Peyer's patch (tissue), 4 donors: ENCODE measurements at regions not wholly inside any gene's neighbourhood (a gene's known extent, or its start where the extent isn't known, plus 50 kb on each side); places are given as distances from the start of the nearest gene placed in this dataset.

Experiments used
- DNase-seq, 3 donors: peaks; one replicate each; pipeline ENCODE4 v3.0.0-alpha.2; 2017 to 2019
- H3K27ac ChIP-seq, 4 donors: fragments of 200-600 bp; sonication (generic); one replicate each; pipeline ENCODE4 v1.5.1; 2016 to 2019
- H3K27me3 ChIP-seq, 2 donors: fragments of 200-600 bp; sonication (generic); one replicate each; pipeline ENCODE4 v1.5.1; 2019
- H3K36me3 ChIP-seq, 3 donors: fragments of 200-600 bp; sonication (generic); one replicate each; pipeline ENCODE4 v1.5.1; 2016 to 2019
- H3K4me1 ChIP-seq, 4 donors: fragments of 200-600 bp; sonication (generic); one replicate each; pipeline ENCODE4 v1.5.1; 2016 to 2019
- H3K4me3 ChIP-seq, 4 donors: fragments of 200-600 bp; sonication (generic); 1 replicate in 3 of 4; 2 replicates in 1 of 4; pipeline ENCODE4 v1.5.1; 2016 to 2019; ENCODE audit warnings: mild to moderate bottlenecking in 1 of 4
- H3K9me3 ChIP-seq, 4 donors: fragments of 200-600 bp; sonication (generic); one replicate each; pipeline ENCODE4 v1.5.1; 2016 to 2019; ENCODE audit warnings: mild to moderate bottlenecking in 1 of 4
- CTCF ChIP-seq, 6 experiments: fragments of 450-650 bp in 4 of 6; fragments of 200-600 bp in 2 of 6; sonication (generic) in 1 of 6; IDR thresholded peaks; one replicate each; pipeline ENCODE4 v1.5.1; 2017 to 2019; ENCODE audit warnings: antibody characterized with exemption in 6 of 6, mild to moderate bottlenecking in 3 of 6, moderate library complexity in 1 of 6
- POLR2A ChIP-seq, 2 donors: fragments of 450-650 bp; IDR thresholded peaks; one replicate each; pipeline ENCODE4 v1.5.1; 2017; ENCODE audit warnings: antibody characterized with exemption in 2 of 2, mild to moderate bottlenecking in 2 of 2, moderate library complexity in 2 of 2

GRCh38 chr12:116385486-116386217 lies 108.2 kb upstream of the MED13L start:
- H3K27me3 ChIP-seq = no peaks in the 10 kb centered on the region
- no peaks in the 10 kb centered on the region for H3K36me3 ChIP-seq
- H3K4me3 ChIP-seq = no peak overlapping the region
- no peaks in the 10 kb centered on the region for H3K9me3 ChIP-seq
- TF ChIP-seq POLR2A (IDR thresholded peaks at IDR 0.05) = no peak
- no peak for TF ChIP-seq CTCF (IDR thresholded peaks at IDR 0.05)
- peaks cover 0 to 10% (median 0%) of the 10 kb centered on the region in 4 donors for H3K4me1 ChIP-seq
- no peak overlapping the region for H3K27ac ChIP-seq
- DNase-seq = no peak

GRCh38 chr12:116389326-116389725 lies 111.8 kb upstream of the MED13L start:
- Histone ChIP-seq H3K4me3 (no peak overlapping the region), H3K36me3 (no peaks in the 10 kb centered on the region), H3K27me3 (no peaks in the 10 kb centered on the region), H3K4me1 (no peaks in the 10 kb centered on the region), H3K27ac (no peak overlapping the region), H3K9me3 (no peaks in the 10 kb centered on the region)
- DNase-seq = no peak
- TF ChIP-seq CTCF (IDR thresholded peaks at IDR 0.05) (no peak), POLR2A (IDR thresholded peaks at IDR 0.05) (no peak)

- no peaks in the 10 kb centered on the region for H3K4me1 ChIP-seq
- no peak overlapping the region for H3K4me3 ChIP-seq
- no peaks in the 10 kb centered on the region for H3K9me3 ChIP-seq
- DNase-seq = no peak
- TF ChIP-seq POLR2A (IDR thresholded peaks at IDR 0.05) = no peak
- TF ChIP-seq CTCF (IDR thresholded peaks at IDR 0.05) = no peak
- no peak overlapping the region for H3K27ac ChIP-seq
- H3K36me3 ChIP-seq = no peaks in the 10 kb centered on the region
- H3K27me3 ChIP-seq = no peaks in the 10 kb centered on the region
Measured at GRCh38 chr12:116389990-116390389, 112.5 kb upstream of the MED13L start.

DNA sequence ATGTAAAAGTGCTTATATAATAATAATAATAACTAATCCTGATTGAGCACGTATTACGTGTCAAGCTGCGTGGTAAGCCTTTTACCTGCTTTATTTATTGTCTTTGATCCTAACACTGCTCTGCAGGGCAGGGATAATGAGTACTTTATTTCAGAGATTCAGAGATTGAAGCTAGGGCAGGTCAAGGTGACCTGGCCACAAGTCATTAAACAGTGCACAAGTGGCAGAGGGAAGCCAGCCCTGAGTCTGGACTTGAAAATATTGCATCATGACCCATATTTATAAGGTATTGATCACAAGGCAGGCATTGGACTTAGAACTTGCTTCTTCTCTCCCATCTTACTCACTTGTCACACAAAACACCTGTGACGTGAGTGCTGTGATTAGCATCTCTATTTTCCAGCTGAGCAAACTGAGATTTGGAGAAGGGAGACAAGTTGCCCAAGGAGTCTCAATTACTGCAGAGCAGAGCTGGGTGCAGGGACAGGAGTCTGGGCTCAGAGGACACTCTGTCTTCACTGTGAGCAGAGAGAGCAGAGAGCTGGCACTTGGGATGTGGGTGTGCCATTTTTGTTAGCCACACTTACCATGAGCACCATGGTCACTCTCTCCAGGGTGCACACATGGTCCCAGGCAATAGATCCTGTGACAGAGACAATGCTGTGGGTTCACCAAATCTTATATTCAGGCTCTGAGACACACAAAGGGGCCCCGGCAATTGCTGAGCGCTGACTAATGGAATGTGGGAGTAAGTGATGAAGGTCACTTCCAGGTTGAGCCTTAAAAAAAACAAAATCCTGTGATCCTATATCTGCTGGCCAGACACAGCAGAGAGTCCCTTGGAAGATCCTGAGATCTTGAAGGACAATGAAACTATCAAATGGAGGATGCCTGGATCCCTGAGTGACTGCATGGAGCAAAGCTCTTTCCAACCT lies 113.2 kb upstream of the MED13L start:
- Histone ChIP-seq H3K27me3 (no peaks in the 10 kb centered on the region), H3K4me1 (no peaks in the 10 kb centered on the region), H3K4me3 (no peak overlapping the region), H3K9me3 (no peaks in the 10 kb centered on the region), H3K36me3 (no peaks in the 10 kb centered on the region), H3K27ac (no peak overlapping the region)
- TF ChIP-seq POLR2A (IDR thresholded peaks at IDR 0.05) = no peak
- no peak for TF ChIP-seq CTCF (IDR thresholded peaks at IDR 0.05)
- DNase-seq = no peak

DNA sequence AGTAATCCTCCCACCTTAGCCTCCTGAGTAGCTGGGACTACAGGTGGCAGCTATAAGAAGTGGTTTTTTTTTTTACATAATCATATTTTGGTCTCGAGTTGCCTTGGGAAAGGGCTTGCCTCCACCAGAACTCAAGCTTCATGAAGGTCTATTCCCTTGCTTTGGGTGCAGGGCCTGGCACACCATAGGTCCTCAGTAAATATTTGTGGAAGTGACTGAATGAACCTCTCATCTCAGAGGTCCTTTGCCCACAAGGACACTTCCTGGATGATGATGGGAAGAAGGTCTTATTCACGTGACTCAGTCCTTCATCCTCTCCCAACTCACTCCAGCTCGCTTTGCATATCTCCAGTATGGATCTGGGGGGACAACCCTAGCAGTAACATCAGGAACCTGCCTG lies 114.0 kb upstream of the MED13L start:
- Histone ChIP-seq H3K4me1 (no peaks in the 10 kb centered on the region), H3K27me3 (no peaks in the 10 kb centered on the region), H3K36me3 (no peaks in the 10 kb centered on the region), H3K4me3 (no peak overlapping the region), H3K27ac (no peak overlapping the region), H3K9me3 (no peaks in the 10 kb centered on the region)
- DNase-seq = no peak
- no peak for TF ChIP-seq CTCF (IDR thresholded peaks at IDR 0.05)
- TF ChIP-seq POLR2A (IDR thresholded peaks at IDR 0.05) = no peak
